ELR (cell line): ENCODE measurements at regions not wholly inside any gene's neighbourhood (a gene's known extent, or its start where the extent isn't known, plus 50 kb on each side); places are given as distances from the start of the nearest gene placed in this dataset.

ENCODE experiments used
- DNase-seq: peaks from one replicate; pipeline ENCODE4 v3.0.0-alpha.2; 2015; ENCODE audit warnings: low read depth

- peak; percentile 75 for DNase-seq
Measured at GRCh38 chr11:119474682-119475596, 52.0 kb upstream of the THY1 start.

- no peak for DNase-seq
Measured at GRCh38 chr11:119473901-119474681, 51.1 kb upstream of the THY1 start.

GRCh38 chr11:119473226-119473625, 50.3 kb upstream of the THY1 start:
- no peak for DNase-seq

GRCh38 chr11:119472856-119473222, 49.9 kb upstream of the THY1 start:
- no peak for DNase-seq
